ENCODE measurements at regions not wholly inside any gene's neighbourhood (a gene's known extent, or its start where the extent isn't known, plus 50 kb on each side); places are given as distances from the start of the nearest gene placed in this dataset.
"Not testable (repeated sequence)": the region's sequence is repeated elsewhere in the genome, so short reads cannot be mapped to it uniquely, and the experiment has no call there.

DNA sequence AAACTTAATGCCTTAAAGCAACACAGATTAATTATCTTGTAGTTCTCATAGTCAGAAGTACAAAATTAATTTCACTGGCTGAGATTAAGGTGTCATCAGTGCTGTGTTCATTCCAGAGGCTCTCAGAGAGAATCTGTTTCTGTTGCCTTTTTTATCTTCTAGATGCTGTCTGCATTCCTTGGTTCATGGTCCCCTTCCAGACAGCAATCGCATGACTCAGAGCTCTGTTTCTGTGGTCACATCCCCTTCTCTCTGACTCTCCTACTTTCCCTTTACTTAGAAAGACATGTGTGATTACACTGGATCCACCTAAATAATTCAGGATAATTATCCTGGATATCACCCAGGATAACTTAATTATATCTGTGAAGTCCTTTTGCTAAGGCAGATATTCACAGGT lies 148.6 kb downstream of the MAIP1 start:
- no peak overlapping the region for H3K27ac ChIP-seq (ENCODE audit: low read length)
- no peaks in the 10 kb centered on the region for H3K27me3 ChIP-seq (ENCODE audit: control insufficient read depth, insufficient read depth, low read length)
- H3K9ac ChIP-seq (ENCODE audit: low read length) = no peak overlapping the region
- H3K36me3 ChIP-seq (ENCODE audit: control insufficient read depth, low read depth, low read length) = no peaks in the 10 kb centered on the region
- H3K4me3 ChIP-seq (ENCODE audit: low read length) = no peak overlapping the region
- H3K9me3 ChIP-seq (ENCODE audit: control insufficient read depth, low read depth, low read length) = no peaks in the 10 kb centered on the region
- H3K4me1 ChIP-seq (ENCODE audit: control insufficient read depth, low read depth, low read length) = no peaks in the 10 kb centered on the region

DNA sequence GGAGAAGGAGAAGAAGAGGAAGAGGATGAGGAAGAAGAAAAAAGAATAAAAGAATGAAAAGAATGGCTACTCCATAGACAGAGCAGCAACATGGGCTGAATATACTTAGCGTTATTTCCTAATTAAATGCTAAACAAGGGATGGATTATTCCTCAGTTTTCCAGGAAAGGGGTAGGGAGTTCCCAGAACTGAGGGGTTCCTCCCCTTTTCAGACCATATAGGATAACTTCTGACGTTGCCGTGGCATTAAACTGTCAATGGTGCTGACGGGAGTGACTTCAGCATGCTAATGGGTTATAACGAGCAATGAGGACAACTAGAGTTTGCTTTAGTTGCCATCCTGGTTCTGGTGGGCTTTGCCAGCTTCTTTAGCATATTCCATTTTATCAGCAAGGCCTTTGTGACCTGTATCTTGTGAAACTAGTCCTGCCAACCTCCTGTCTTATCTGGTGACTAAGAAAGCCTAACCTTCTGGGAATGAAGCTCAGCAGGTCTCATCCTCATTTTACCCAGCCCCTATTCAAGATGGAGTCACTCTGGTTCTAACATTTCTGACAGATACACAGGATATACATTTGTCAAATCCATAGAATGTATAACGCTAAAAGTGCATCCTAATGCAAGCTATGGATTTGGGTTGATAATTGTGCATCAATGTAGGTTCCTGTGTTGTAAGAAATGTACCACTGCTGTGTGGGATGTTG lies 152.3 kb downstream of the MAIP1 start:
- Histone ChIP-seq H3K9ac (ENCODE audit: low read length) (no peak overlapping the region), H3K4me3 (ENCODE audit: low read length) (no peak overlapping the region), H3K27ac (ENCODE audit: low read length) (no peak overlapping the region), H3K27me3 (ENCODE audit: control insufficient read depth, insufficient read depth, low read length) (no peaks in the 10 kb centered on the region), H3K9me3 (ENCODE audit: control insufficient read depth, low read depth, low read length) (no peaks in the 10 kb centered on the region), H3K4me1 (ENCODE audit: control insufficient read depth, low read depth, low read length) (no peaks in the 10 kb centered on the region), H3K36me3 (ENCODE audit: control insufficient read depth, low read depth, low read length) (no peaks in the 10 kb centered on the region)

DNA sequence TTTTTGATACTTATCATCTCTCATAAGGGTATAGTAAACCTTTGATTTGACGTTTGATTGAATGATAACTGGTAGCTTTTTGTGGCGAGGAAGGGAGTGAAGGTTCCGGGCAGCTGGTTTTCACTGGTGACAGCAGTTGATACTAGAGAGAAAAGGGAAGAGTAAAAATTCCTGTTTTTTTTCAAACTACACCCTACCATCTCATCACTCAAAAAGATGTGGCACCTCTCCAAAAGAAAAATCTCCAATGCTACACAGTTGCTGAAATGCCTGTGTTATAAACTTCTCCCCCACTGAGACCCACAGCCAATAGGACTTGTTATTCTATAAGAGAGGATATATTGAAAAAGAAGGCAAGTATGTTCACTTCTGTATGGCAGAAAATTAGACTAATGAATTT lies 154.0 kb downstream of the MAIP1 start:
- H3K36me3 ChIP-seq (ENCODE audit: control insufficient read depth, low read depth, low read length) = no peaks in the 10 kb centered on the region
- H3K27ac ChIP-seq (ENCODE audit: low read length) = no peak overlapping the region
- no peak overlapping the region for H3K4me3 ChIP-seq (ENCODE audit: low read length)
- H3K9me3 ChIP-seq (ENCODE audit: control insufficient read depth, low read depth, low read length) = no peaks in the 10 kb centered on the region
- no peaks in the 10 kb centered on the region for H3K4me1 ChIP-seq (ENCODE audit: control insufficient read depth, low read depth, low read length)
- no peak overlapping the region for H3K9ac ChIP-seq (ENCODE audit: low read length)
- H3K27me3 ChIP-seq (ENCODE audit: control insufficient read depth, insufficient read depth, low read length) = no peaks in the 10 kb centered on the region

DNA sequence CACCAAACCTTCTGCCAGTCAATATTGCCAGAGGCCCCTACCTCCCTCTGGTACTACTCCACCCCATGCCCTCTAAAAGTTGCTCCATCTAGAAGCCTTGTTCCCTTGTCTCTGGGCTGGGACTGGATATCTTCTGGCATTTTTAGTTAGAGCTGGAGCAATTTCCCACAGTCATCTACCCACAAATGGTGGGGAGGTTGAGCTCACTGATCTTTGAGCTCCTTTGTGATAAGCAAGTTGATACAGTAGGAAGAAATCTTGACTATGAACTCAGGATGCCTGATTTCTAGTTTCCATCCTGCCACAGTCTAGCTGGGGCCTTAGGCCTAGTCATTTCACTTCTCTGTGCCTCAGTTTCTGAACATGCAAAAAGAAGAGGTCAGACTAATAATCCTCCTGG lies 155.0 kb downstream of the MAIP1 start:
- Histone ChIP-seq H3K4me3 (ENCODE audit: low read length) (no peak overlapping the region), H3K27ac (ENCODE audit: low read length) (no peak overlapping the region), H3K4me1 (ENCODE audit: control insufficient read depth, low read depth, low read length) (no peaks in the 10 kb centered on the region), H3K36me3 (ENCODE audit: control insufficient read depth, low read depth, low read length) (no peaks in the 10 kb centered on the region), H3K9me3 (ENCODE audit: control insufficient read depth, low read depth, low read length) (no peaks in the 10 kb centered on the region), H3K9ac (ENCODE audit: low read length) (no peak overlapping the region), H3K27me3 (ENCODE audit: control insufficient read depth, insufficient read depth, low read length) (no peaks in the 10 kb centered on the region)

DNA sequence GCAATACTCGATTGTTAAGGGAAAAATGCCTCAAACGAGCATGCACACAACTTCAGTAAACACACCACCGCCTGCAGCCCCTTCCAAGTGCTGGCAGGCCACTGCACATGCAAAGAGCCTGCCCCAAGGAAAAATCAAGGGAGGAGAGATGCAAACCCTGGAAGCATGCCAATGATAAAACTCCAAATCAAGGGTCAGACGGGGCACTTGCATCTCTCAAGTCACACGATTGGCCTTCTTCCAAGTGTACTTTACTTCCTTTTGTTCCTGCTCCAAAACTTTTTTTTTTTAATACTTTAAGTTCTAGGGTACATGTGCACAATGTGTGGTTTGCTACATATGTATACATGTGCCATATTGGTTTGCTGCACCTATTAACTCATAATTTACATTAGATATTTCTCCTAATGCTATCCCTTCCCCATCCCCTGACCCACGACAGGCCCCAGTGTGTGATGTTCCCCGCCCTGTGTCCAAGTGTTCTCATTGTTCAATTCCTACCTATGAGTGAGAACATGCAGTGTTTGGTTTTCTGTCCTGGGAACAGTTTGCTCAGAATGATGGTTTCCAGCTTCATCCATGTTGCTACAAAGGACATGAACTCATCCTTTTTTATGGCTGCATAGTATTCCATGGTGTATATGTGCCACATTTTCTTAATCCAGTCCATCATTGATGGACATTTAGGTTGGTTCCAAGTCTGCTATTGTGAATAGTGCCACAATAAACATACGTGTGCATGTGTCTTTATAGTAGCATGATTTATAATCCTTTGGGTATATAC lies 157.8 kb downstream of the MAIP1 start:
- not testable (repeated sequence) for H3K27ac ChIP-seq (ENCODE audit: low read length); H3K4me1 ChIP-seq (ENCODE audit: control insufficient read depth, low read depth, low read length); H3K4me3 ChIP-seq (ENCODE audit: low read length); H3K9me3 ChIP-seq (ENCODE audit: control insufficient read depth, low read depth, low read length); H3K27me3 ChIP-seq (ENCODE audit: control insufficient read depth, insufficient read depth, low read length); H3K36me3 ChIP-seq (ENCODE audit: control insufficient read depth, low read depth, low read length); H3K9ac ChIP-seq (ENCODE audit: low read length)

DNA sequence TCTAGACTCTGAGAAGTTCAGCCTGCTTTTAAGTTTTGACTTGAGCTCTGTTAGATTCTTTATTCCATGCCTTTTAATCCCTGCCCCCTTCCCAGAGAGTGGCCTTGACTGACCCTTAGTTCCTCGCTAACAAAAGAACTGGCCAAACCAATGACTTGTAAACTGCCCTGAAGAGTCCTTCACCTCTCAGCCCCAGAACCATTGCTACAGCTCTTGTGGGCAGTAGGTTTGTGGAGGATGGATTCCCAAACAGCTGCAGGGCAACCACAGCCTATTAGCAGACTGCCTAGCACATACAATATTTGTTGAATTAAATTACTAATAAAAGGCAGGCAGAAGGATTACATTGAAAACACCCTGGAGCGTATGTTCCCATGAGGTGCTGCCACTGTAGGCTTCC lies 163.9 kb downstream of the MAIP1 start:
- Histone ChIP-seq H3K36me3 (ENCODE audit: control insufficient read depth, low read depth, low read length) (no peaks in the 10 kb centered on the region), H3K27me3 (ENCODE audit: control insufficient read depth, insufficient read depth, low read length) (no peaks in the 10 kb centered on the region), H3K9me3 (ENCODE audit: control insufficient read depth, low read depth, low read length) (no peaks in the 10 kb centered on the region), H3K4me3 (ENCODE audit: low read length) (no peak overlapping the region), H3K9ac (ENCODE audit: low read length) (no peak overlapping the region), H3K4me1 (ENCODE audit: control insufficient read depth, low read depth, low read length) (no peaks in the 10 kb centered on the region), H3K27ac (ENCODE audit: low read length) (no peak overlapping the region)

DNA sequence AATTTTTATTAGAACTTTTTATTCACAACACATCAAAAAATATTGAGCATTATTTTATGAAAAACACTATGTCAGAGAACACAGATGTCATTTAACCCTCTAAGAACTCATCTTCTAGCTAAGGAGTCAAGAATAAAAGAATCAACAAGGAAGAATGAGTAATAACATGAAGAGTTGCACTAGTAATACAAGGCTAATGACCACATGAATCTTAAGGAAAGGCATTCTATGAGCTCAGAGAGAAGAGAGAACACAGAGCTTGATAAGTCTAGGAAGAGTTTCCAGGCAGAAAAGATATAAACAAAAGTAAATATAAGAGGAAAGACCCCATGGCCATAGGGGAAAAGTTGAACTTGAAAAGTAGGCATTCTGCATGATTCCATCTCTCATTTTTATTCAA lies 166.5 kb downstream of the MAIP1 start:
- H3K9me3 ChIP-seq (ENCODE audit: control insufficient read depth, low read depth, low read length) = no peaks in the 10 kb centered on the region
- no peak overlapping the region for H3K27ac ChIP-seq (ENCODE audit: low read length)
- no peaks in the 10 kb centered on the region for H3K36me3 ChIP-seq (ENCODE audit: control insufficient read depth, low read depth, low read length)
- no peaks in the 10 kb centered on the region for H3K4me1 ChIP-seq (ENCODE audit: control insufficient read depth, low read depth, low read length)
- H3K4me3 ChIP-seq (ENCODE audit: low read length) = no peak overlapping the region
- H3K27me3 ChIP-seq (ENCODE audit: control insufficient read depth, insufficient read depth, low read length) = no peaks in the 10 kb centered on the region
- H3K9ac ChIP-seq (ENCODE audit: low read length) = no peak overlapping the region

DNA sequence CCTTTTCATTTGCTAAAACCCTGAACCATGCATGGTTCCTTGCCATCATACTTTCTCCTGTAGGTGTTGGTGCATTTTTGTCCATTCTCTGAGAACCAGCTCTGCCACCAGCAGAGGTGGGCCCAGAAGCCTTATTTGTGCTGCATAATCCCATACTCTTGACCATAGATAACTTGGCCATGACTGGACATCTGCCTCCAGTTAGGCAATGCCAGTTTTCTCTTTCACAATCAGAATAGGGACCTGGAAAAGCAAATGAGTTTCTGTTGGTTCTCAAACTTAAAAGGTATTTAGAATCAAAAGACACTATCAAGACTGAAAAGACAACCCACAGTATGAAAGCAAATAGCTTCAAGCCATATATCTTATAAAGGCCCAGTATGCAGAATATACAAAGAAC lies 167.3 kb downstream of the MAIP1 start:
- H3K27me3 ChIP-seq (ENCODE audit: control insufficient read depth, insufficient read depth, low read length) = no peaks in the 10 kb centered on the region
- H3K36me3 ChIP-seq (ENCODE audit: control insufficient read depth, low read depth, low read length) = no peaks in the 10 kb centered on the region
- no peak overlapping the region for H3K4me3 ChIP-seq (ENCODE audit: low read length)
- H3K9ac ChIP-seq (ENCODE audit: low read length) = no peak overlapping the region
- H3K27ac ChIP-seq (ENCODE audit: low read length) = no peak overlapping the region
- no peaks in the 10 kb centered on the region for H3K4me1 ChIP-seq (ENCODE audit: control insufficient read depth, low read depth, low read length)
- H3K9me3 ChIP-seq (ENCODE audit: control insufficient read depth, low read depth, low read length) = no peaks in the 10 kb centered on the region

DNA sequence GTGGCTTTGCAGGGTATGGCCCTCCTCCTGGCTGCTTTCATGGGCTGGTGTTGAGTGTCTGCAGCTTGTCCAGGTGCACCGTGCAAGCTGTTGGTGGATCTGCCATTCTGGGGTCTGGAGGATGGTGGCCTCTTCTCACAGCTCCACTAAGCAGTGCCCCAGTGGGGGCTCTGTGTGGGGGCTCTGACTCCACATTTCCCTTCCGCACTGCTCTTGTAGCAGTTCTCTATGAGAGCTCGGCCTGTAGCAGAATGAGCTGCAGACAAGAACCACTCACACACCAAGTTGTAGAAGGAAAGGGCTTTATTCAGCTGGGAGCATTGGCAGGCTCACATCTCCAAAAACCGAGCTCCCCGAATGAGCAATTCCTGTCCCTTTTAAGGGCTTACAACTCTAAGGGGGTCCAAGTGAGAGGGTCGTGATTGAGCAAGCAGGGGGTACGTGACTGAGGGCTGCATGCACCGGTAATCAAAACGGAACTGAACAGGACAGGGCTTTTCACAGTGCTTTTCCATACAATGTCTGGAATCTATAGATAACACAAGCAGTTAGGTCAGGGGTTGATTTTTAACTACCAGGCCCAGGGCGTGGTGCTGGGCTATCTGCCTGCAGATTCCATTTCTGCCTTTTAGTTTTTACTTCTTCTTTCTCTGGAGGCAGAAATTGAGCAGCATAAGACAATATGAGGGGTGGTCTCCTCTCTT lies 169.4 kb downstream of the MAIP1 start:
- not testable (repeated sequence) for H3K36me3 ChIP-seq (ENCODE audit: control insufficient read depth, low read depth, low read length); H3K27ac ChIP-seq (ENCODE audit: low read length); H3K9me3 ChIP-seq (ENCODE audit: control insufficient read depth, low read depth, low read length); H3K4me1 ChIP-seq (ENCODE audit: control insufficient read depth, low read depth, low read length); H3K9ac ChIP-seq (ENCODE audit: low read length); H3K27me3 ChIP-seq (ENCODE audit: control insufficient read depth, insufficient read depth, low read length); H3K4me3 ChIP-seq (ENCODE audit: low read length)

DNA sequence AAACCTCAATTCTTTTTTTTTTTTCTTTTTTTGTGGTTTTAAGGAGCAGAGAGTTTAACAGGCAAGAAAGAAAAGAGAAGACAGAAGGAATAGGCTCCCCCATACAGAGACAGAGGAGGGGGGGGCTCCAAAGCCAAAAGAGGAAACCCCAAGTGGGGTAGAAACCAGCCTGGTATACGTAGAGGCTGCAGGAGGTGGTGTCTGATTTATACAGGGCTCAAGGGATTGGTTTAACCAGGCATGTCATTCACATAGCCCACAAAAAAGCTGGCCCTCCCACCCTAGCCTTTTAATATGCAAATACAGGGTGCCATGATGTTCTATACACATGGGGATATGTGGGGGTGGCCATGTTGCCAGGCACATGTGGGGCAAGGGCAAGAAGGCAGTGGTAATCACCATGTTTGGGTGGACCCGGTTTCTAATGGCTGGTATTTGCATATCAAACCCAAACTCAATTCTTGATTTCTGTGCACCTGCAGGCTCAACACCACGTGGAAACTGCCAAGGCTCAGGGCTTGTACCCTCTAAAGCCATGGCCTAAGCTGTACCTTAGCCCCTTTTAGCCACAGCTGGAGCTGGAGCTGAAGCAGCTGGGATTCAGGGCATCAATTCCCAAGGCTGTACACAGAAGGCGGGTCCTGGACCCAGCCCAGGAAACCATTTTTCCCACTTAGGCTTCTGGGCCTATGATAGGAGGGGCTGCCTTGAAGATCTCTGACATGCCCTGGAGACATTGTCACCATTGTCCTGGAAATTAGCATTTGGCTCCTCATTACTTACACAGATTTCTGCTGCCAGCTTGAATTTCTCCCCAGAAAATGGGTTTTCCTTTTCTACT lies 170.3 kb downstream of the MAIP1 start:
- Histone ChIP-seq H3K4me1 (ENCODE audit: control insufficient read depth, low read depth, low read length) (no peaks in the 10 kb centered on the region), H3K9ac (ENCODE audit: low read length) (no peak overlapping the region), H3K36me3 (ENCODE audit: control insufficient read depth, low read depth, low read length) (no peaks in the 10 kb centered on the region), H3K27me3 (ENCODE audit: control insufficient read depth, insufficient read depth, low read length) (no peaks in the 10 kb centered on the region), H3K9me3 (ENCODE audit: control insufficient read depth, low read depth, low read length) (no peaks in the 10 kb centered on the region), H3K4me3 (ENCODE audit: low read length) (no peak overlapping the region), H3K27ac (ENCODE audit: low read length) (no peak overlapping the region)

DNA sequence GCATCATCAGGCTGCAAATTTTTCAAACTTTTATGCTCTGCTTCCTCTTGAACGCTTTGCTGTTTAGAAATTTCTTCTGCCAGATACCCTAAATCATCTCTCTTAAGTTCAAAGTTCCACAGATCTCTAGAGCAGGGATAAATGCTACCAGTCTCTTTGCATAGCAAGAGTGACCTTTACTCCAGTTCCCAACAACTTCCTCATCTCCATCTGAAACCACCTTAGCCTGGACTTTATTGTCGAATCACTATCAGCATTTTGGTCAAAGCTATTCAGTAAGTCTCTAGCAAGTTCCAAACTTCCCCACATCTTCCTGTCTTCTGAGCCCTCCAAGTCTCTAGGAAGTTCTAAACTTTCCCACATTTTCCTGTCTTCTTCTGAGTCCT lies 170.9 kb downstream of the MAIP1 start:
- H3K27me3 ChIP-seq (ENCODE audit: control insufficient read depth, insufficient read depth, low read length); H3K36me3 ChIP-seq (ENCODE audit: control insufficient read depth, low read depth, low read length); H3K4me3 ChIP-seq (ENCODE audit: low read length); H3K4me1 ChIP-seq (ENCODE audit: control insufficient read depth, low read depth, low read length); H3K9ac ChIP-seq (ENCODE audit: low read length); H3K9me3 ChIP-seq (ENCODE audit: control insufficient read depth, low read depth, low read length); H3K27ac ChIP-seq (ENCODE audit: low read length): not testable (repeated sequence)
